ENCODE measurements at regions not wholly inside any gene's neighbourhood (a gene's known extent, or its start where the extent isn't known, plus 50 kb on each side); places are given as distances from the start of the nearest gene placed in this dataset.
A peak's percentile ranks its signal among the peaks of the same experiment; 100 is the strongest.
"Not testable (repeated sequence)": the region's sequence is repeated elsewhere in the genome, so short reads cannot be mapped to it uniquely, and the experiment has no call there.

DNA sequence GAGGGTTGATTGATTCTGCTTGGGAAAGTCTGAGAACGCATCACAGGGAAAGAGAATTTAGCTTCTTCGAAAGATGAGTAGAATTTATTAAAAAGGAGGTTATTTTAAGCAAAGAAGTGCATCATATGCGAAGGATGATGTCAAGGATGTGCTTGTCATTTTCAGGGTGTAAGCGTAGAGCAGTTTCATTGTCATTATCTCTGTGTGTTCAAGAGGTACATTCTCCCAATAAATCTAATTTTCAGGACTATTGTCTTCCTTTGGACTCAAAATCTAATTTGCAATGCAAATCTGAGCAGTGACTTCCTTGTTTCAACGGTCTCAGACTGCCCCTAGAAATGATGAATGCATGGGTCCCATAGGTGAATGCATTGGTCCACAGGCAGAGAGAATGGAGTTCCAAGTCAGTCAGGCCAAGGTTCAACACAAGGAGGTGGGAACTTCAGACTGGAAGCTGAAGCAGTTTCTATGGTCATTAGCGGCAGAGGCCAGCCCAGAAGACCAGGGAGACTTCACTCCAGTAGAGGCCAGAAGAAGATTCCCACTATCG lies 99.8 kb downstream of the CDC42EP3 start:
- DNase-seq: no peak

DNA sequence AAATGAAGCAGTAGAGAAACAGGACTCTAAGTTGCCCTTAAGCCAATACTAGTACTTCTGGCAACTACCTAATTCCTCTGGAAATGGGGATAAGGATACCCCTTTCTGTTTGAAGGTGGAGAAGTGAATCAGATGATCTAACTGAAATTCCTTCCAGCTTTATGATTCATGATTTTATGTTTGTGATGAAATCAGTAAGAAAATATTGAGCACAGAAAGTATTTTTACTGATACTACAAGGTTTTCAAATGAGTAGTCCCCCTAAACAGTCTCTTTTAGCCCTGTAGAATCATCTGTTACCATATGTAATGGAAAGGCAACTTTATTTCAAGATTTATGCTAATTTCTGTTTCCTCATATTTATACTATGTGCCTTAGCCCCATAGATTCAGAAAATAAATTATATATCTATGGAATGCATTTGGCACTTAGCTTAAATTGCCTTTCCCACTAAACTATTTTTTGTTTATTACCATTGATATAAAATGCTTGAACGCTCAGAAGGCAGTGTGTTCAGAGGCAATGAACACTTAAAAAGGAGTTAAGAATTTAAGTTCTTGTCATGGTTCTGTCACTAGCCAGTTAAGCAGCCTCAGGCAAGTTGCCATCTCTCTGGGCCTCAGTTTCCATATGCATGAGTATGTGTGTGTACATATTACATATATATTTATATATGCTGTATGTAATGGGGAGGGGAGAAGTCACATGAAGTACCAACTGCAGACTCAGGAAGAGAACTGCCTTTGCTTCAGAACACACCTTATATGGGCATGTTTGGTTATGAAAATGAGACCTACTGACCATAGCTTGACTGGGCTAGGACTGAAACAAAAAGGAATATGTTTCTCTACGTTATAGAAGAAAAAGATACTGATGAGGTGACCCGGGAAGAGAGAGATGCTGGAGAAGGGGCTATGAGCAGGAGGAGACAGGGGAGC lies 97.7 kb downstream of the CDC42EP3 start:
- no peak for DNase-seq

DNA sequence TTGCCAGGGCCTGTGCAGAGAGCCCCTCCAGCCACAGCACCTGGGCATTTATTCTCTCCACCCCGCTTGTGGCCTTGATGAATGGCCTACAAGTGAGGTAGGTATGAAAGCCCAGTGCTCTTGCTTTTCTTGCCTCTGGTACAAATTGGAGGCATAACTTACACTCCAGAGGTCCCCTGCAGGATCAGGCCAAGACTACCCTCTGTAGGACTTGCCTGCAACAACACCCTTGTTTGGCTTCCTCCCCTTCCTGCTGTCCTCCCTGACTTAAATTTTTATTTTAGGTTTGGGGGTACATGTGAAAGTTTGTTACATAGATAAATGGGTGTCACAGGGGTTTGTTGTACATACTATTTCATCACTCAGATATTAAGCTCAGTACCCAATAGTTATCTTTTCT lies 95.7 kb downstream of the CDC42EP3 start:
- DNase-seq: no peak

DNA sequence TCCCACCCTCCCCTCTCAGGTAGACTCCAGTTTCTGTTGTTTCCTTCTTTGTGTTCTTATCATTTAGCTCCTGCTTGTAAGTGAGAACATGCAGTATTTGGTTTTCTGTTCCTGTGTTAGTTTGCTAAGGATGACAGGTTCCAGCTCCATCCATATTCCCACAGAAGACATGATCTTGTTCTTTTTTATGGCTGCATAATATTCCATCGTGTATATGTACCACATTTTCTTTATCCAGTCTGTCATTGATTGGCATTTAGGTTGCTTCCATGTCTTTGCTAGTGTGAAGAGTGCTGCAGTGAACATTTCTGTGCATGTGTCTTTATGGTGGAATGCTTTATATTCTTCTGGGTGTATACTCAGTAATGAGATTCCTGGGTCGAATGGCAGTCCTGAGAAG lies 95.2 kb downstream of the CDC42EP3 start:
- DNase-seq: not testable (repeated sequence)

DNA sequence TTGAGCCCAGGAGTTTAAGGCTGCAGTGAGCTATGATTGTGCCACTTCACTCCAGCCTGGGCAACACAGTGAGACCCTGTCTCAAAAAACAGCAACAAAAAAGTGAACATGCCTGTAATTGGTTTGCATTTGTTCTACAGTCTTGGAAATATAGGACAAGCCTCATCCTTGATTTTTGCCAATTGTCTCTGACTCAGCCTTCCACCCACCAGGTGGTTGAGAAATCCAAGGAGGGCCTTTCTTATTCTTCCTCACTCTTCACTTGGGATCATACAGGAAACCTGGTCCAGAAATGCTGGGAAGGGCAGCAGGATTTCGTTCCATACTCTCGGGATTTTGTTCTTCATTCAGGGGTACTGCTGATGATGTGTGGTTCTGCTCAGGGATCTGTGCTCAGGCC lies 94.6 kb downstream of the CDC42EP3 start:
- DNase-seq: no peak

DNA sequence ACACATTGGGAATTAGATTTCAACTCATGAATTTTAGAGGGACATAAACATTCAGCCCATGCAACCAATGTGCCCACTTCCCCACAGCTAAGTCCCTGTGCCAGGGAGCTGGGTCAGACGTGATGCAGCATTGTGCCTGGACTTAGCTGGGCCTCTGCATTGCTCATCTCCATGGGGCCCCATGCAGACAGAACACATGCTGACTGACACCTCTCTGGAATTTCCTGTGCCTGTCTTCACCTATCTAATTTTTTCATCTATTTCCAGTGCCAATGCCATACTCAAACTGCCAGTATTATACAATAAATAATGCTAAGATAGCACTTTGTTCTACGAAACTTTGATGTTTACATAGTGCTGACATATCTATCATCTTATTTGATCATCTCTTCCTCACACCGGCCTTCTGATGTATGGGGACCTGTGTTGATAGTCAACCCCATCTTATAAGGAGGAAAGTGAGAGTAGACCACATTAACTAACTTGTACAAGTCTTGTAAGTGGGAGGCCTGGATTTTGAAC lies 92.2 kb downstream of the CDC42EP3 start:
- no peak for DNase-seq

DNA sequence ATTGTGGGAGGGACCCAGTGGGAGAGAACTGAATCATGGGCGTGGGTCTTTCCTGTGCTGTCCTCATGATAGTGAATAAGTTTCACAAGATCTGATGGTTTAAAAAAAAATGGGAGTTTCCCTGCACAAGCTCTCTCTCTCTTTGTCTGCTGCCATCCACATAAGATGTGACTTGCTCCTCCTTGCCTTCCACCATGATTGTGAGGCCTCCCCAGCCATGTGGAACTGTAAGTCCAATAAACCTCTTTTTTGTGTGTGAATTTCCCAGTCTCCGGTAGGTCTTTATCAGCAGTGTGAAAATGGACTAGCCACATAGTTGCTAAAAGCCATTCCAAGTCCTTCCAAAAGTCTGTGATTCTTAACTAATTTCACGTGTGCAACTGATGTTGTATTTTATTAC lies 91.5 kb downstream of the CDC42EP3 start:
- not testable (repeated sequence) for DNase-seq

DNA sequence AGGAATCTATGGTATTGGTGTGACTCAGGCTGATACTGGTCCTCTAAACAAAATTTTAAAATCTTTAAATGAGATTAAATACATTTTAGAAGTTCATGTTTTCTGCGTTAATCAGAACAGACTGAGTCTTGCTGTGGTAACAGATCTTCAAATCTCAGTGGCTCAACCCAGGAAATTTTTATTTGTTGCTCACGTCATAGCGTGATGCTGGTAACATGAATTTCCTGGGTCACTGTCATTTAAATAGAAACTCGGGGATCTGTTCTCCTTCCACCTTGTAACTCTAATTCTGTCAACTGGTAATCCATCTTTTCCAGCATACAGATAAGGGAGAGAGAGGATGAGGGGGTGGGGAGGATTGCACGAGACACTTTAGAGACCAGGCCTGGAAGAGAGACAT lies 90.0 kb downstream of the CDC42EP3 start:
- no peak for DNase-seq

DNA sequence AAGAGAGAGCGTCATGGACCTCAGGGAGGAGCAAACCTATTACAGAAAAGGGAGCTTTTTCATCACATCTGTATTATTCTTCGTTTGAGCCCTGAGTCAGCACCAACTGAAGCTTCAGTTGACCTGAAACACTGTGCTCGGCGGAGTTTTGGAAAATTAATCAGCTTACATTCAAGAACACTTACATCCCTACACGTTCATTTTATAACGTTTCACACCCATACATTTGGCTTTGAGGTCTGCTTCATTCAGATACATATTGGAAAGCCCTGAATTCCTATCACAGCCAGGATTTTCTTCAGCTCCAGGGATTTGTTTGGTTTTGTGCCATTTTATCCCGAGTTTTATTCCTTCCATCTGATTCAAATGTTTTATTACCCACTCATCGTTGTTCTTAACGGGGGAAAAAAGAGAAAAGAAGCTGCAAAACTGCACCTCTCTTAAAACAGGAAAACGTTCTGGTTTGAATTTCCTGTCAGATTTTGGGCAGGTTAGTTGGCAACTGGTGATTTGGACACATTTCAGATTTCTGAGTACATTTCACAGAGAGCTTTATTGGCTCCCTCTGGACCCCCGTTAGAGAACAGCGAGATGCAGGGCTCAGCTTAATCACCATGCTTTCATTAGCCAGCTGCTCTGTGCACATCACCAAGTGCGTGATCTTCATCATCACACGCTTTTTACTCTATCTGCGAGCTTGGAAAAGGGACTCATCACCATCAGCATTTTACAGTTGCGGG lies 88.8 kb downstream of the CDC42EP3 start:
- no peak for DNase-seq

DNA sequence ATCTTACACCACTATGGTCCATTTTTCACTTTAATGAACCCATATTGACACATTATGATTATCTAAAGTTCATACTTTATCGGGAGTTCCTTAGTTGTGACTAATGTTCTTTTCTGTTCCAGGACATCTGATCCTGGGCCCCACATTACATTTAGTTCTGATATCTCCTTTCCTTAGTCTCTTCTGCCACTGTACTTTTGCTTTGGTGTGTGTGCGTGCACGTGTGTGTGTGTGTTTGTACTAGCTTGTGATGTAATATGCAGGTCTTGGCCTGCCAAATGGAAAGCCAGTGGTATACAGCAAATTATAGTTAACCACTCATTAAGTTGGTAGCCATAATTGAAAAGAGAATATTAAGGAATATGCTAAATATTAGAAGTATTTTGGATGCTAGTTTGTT lies 88.0 kb downstream of the CDC42EP3 start:
- DNase-seq: no peak

DNA sequence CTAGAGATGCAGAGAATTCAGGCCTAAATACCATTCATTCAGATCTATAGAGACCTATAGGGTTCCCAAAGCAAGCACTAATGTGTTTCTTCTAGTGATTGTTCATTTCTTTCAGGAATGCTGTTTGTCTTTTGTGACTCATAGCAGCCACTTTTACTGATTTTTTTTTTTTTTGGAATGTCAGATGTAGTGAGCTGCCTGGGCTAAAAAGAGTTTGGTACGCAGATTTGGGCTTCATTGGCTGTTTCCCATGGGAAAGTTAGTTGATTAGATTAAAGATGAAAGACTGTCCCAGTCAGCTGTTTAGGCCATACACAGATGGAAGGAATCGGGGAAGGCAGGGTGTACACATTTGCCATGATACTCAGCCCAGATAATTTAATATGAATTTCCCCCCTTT lies 87.6 kb downstream of the CDC42EP3 start:
- DNase-seq: no peak

DNA sequence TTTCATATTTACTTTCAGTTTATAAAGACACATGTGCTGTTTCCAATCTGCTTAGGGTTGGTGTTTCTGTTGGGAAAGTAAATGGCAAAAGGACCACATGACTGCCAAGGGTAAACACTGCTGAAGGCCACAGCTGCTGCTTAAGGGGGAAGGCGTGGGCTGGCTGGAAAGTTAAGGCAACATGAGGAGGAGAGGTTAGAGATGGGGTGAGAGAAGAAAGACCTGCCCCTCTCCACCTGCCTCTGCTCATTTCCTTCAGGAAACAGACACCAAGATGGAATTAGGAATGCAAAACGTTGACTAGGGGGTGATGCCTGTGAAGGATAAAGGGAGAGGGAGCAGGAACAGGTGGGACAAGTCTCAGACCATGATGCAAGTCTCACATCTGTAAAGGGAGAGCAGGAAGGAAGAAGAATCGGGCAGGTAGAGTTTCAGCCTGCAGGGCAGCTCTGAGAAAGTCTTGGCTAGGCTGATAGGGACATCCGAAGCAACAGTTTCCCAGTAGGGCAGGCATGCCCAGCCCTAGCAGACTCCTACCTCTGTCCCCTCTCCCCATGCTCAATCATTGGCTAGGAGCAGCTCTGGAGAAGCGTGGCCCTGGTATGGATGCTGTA lies 86.0 kb downstream of the CDC42EP3 start:
- DNase-seq: no peak

DNA sequence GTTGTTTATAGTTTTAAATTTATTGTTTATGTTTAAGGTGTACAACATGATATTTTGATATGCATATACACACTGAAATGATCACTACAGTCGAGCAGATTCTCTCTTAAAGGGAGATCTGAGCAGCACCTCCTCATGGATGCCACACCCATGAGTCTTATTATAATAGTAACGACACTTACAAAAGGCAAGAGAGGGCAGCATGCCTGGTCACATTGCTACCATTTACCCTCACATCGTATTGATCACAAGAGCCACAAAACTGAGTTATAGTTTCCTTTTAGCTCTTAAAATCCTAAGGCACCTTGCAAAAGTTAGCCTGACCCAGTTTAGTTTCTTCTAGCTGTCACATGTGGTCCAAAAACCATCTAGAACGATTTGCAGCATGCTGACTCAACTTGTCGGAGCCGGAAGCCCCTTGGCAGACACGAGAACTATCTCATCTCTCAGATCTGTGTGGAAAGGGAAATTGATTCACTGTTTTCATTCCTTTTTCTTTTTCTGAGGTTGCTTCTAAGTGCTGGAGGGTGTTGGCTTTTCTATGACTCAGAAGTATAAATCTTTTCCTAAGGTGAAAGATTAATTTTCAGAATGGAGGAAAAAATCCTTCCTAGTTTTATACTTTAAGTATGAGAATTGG lies 85.3 kb downstream of the CDC42EP3 start:
- peak in 3 of 4 experiments; percentile 13 to 35 (median 27) for DNase-seq

DNA sequence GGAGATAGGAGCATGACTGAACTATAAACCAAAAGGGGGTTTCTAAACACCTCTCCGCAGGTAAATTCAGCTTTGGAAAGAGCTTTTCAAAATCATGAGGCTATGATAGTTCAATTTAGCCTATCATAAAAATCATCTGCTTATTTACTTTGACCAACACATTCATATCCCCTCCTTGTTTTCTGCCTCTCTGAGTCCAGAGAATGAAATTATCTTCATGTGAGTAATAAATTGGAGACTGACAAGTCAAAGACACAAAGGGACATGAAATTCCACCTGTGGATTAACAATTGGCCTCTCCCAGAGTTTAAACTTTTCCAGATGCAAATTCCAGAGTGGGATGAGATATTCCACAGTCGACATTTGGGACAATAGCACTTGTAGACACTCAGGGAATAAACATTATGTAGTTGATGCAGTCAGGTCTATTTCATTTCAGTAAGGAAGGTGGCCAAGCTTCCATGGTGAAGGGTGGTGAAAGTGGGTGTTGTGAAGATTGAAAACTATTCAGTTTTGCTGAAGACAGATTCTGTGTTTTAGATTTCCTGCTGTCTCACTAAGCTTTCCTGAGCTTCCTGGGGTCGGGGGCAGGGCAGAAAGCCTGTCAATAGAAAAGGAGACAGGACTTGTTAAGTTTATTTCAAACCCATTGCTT lies 84.7 kb downstream of the CDC42EP3 start:
- no peak for DNase-seq

DNA sequence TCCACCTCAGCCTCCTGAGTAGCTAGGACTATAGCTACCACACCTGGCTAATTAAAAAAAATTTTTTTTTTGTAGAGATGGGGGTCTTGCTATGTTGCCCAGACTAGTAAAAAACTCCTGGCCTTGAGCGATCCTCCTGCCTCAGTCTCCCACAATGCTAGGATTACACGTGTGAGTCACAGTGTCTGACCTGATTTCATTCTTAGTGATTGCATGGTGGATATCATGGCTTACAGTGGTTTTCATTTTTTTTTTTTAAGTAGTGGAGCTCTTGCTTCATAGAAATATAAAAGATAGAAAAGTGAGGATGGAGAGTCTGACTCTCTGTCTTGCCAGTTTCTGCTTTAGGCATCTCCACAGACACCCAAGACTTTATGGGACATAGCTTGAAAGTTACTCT lies 83.6 kb downstream of the CDC42EP3 start:
- DNase-seq: no peak

DNA sequence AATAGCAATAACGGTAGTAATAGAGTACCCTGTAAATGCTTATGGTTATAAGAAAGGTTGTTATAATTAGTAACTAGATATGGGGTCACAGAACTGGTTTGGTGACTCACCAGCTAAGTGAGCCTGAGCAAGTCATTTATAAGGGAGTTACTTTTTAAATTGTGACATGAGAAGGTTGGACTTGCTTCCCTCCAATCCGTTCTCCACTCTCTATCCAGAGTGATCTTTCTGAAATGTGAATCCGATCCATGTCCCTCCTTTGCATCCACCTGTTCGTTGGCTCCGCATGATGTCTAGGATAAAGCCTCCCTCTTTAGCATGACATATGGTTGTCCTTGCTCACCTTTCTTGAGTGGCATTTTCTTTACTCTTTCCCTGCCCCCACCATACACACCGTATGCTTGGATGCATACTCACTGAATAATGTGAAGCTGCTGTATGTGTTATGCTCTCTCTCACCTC lies 83.1 kb downstream of the CDC42EP3 start:
- no peak for DNase-seq

DNA sequence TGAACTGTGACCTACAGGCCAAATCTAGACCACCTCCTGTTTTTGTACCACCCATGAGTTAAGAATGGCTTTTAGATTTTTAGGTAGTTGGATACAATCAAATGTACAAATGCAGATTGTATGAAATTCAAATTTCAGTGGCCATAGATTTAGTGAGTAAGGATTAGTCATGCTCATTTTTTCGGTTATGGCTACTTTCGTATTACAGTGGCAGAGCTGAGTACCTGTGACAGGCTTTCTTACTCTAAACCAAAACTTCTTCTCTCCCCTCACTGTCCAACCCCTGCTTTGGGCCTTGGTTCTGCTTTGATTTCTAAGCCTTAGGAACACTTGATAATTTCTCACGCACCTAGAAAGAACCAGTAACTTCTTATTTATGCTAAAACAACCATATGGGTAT lies 82.1 kb downstream of the CDC42EP3 start:
- no peak for DNase-seq

DNA sequence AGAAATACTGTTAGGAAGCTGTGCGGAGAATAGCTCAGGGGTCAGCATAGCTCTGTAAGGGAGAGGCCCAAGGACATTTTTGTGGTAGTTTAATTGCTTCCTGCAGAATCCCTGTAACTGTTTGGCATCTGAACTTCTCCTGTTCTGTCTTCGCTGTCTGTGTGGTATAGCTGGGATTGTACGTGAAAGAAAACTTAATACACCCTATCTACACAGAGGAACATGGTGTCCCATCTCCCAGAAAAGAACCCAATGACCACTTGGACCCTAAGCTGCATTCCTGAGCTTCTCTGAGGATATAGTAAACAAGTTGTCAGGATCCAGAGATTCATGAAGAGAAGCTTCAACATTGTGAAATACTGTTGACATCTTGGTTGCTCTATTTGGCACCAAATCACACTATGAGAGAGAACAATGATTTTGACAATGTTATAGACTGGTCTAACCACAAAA lies 81.3 kb downstream of the CDC42EP3 start:
- no peak for DNase-seq
